ENCODE measurements at regions not wholly inside any gene's neighbourhood (a gene's known extent, or its start where the extent isn't known, plus 50 kb on each side); places are given as distances from the start of the nearest gene placed in this dataset.

DNA sequence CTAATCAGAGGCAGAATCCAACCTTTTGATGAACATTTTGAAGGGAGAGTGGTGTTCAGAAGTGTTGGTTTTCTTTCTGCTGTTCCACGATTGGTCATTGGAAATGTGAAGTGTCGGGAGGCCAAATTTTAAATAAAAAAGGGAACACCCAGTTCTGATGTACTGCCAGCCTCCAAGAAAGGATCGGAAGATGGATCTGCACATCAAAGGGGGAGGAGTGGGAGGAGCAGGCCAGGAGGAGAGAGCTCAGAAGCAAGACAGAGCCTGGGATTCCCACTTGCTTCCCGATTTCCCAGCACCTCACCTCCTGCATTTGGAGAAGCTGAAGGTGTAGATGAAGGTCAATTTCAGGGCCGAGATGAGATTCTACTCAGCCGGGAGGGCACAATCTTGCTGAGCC lies 55.9 kb upstream of the NAA20 start:
- no peak for TF ChIP-seq CTCF (conservative IDR thresholded peaks at IDR 0.05)
- TF ChIP-seq EZH2 (IDR thresholded peaks at IDR 0.05; ENCODE audit: low read depth) = no peak
